ENCODE measurements at regions not wholly inside any gene's neighbourhood (a gene's known extent, or its start where the extent isn't known, plus 50 kb on each side); places are given as distances from the start of the nearest gene placed in this dataset.
"Not testable (repeated sequence)": the region's sequence is repeated elsewhere in the genome, so short reads cannot be mapped to it uniquely, and the experiment has no call there.

- Histone ChIP-seq H3K4me3 (ENCODE audit: low read length, poor library complexity, severe bottlenecking) (no peak overlapping the region), H3K9ac (ENCODE audit: low read depth, low read length, poor library complexity, severe bottlenecking) (no peak overlapping the region), H3K9me2 (replicated peaks; ENCODE audit: low read depth, low read length) (no peaks in the 10 kb centered on the region)
Observed at GRCh38 chr1:245001252-245001651, 136.9 kb upstream of the HNRNPU start.

DNA sequence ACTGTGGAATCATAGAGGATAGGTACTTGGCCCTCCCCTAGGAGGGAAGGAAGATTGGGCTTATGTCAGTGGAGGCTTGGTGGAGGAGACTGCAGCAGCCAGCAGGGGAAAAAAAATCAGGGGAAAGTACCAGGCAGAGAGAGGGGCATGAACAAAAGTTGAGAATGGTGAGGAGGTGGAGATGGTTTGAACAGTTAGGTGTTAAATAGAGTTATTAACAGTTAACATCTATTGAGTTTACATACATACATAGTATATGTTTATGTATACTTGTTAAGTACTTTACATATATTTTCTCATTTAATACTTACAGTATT, 136.5 kb upstream of the HNRNPU start:
- Histone ChIP-seq H3K36me3 (ENCODE audit: insufficient read depth, low read length) (no peaks in the 10 kb centered on the region), H3F3A (ENCODE audit: low read depth) (no peaks in the 10 kb centered on the region), H3K27me3 (ENCODE audit: insufficient read depth, low read length, poor library complexity, severe bottlenecking) (no peaks in the 10 kb centered on the region), H3K79me2 (ENCODE audit: insufficient read depth, low read length) (no peaks in the 10 kb centered on the region), H3K4me2 (ENCODE audit: low read depth, low read length, poor library complexity, severe bottlenecking) (no peak overlapping the region), H3K9me2 (replicated peaks; ENCODE audit: low read depth, low read length) (no peaks in the 10 kb centered on the region), H3K9me3 (ENCODE audit: insufficient read depth, low read depth, low read length) (no peaks in the 10 kb centered on the region), H3K4me1 (ENCODE audit: insufficient read depth, low read length, poor library complexity, severe bottlenecking) (no peaks in the 10 kb centered on the region), H4K20me1 (ENCODE audit: insufficient read depth, low read length, poor library complexity, severe bottlenecking) (no peaks in the 10 kb centered on the region), H3K9ac (ENCODE audit: low read depth, low read length, poor library complexity, severe bottlenecking) (no peak overlapping the region), H2AFZ (ENCODE audit: low read length) (no peak overlapping the region), H3K4me3 (ENCODE audit: low read length, poor library complexity, severe bottlenecking) (no peak overlapping the region)
- TF ChIP-seq EZH2phosphoT487 (IDR thresholded peaks at IDR 0.05; ENCODE audit: borderline replicate concordance), result no peak
- TF ChIP-seq, protein P1, sequence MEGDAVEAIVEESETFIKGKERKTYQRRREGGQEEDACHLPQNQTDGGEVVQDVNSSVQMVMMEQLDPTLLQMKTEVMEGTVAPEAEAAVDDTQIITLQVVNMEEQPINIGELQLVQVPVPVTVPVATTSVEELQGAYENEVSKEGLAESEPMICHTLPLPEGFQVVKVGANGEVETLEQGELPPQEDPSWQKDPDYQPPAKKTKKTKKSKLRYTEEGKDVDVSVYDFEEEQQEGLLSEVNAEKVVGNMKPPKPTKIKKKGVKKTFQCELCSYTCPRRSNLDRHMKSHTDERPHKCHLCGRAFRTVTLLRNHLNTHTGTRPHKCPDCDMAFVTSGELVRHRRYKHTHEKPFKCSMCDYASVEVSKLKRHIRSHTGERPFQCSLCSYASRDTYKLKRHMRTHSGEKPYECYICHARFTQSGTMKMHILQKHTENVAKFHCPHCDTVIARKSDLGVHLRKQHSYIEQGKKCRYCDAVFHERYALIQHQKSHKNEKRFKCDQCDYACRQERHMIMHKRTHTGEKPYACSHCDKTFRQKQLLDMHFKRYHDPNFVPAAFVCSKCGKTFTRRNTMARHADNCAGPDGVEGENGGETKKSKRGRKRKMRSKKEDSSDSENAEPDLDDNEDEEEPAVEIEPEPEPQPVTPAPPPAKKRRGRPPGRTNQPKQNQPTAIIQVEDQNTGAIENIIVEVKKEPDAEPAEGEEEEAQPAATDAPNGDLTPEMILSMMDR (conservative IDR thresholded peaks at IDR 0.05; ENCODE audit: low read length), result no peak

More at GRCh38 chr1:245001252-245001651, 136.9 kb upstream of the HNRNPU start:
- no peaks in the 10 kb centered on the region for H3K27me3 ChIP-seq (ENCODE audit: insufficient read depth, low read length, poor library complexity, severe bottlenecking)
- no peak overlapping the region for H2AFZ ChIP-seq (ENCODE audit: low read length)
- H3F3A ChIP-seq (ENCODE audit: low read depth), result no peaks in the 10 kb centered on the region
- no peak for TF ChIP-seq EZH2phosphoT487 (IDR thresholded peaks at IDR 0.05; ENCODE audit: borderline replicate concordance)
- TF ChIP-seq, protein P1 (conservative IDR thresholded peaks at IDR 0.05; ENCODE audit: low read length), result no peak
- H3K79me2 ChIP-seq (ENCODE audit: insufficient read depth, low read length), result no peaks in the 10 kb centered on the region
- no peak overlapping the region for H3K4me2 ChIP-seq (ENCODE audit: low read depth, low read length, poor library complexity, severe bottlenecking)
- H3K36me3 ChIP-seq (ENCODE audit: insufficient read depth, low read length), result no peaks in the 10 kb centered on the region
- H3K4me1 ChIP-seq (ENCODE audit: insufficient read depth, low read length, poor library complexity, severe bottlenecking), result no peaks in the 10 kb centered on the region
- H3K9me3 ChIP-seq (ENCODE audit: insufficient read depth, low read depth, low read length), result no peaks in the 10 kb centered on the region
- no peaks in the 10 kb centered on the region for H4K20me1 ChIP-seq (ENCODE audit: insufficient read depth, low read length, poor library complexity, severe bottlenecking)

GRCh38 chr1:244999644-245000043, 135.3 kb upstream of the HNRNPU start:
- H4K20me1 ChIP-seq (ENCODE audit: insufficient read depth, low read length, poor library complexity, severe bottlenecking); H3K4me1 ChIP-seq (ENCODE audit: insufficient read depth, low read length, poor library complexity, severe bottlenecking); H3K36me3 ChIP-seq (ENCODE audit: insufficient read depth, low read length); H2AFZ ChIP-seq (ENCODE audit: low read length); H3K4me2 ChIP-seq (ENCODE audit: low read depth, low read length, poor library complexity, severe bottlenecking); H3K9me3 ChIP-seq (ENCODE audit: insufficient read depth, low read depth, low read length); H3K27me3 ChIP-seq (ENCODE audit: insufficient read depth, low read length, poor library complexity, severe bottlenecking); H3K4me3 ChIP-seq (ENCODE audit: low read length, poor library complexity, severe bottlenecking); H3F3A ChIP-seq (ENCODE audit: low read depth); H3K9me2 ChIP-seq (replicated peaks; ENCODE audit: low read depth, low read length); H3K79me2 ChIP-seq (ENCODE audit: insufficient read depth, low read length); H3K9ac ChIP-seq (ENCODE audit: low read depth, low read length, poor library complexity, severe bottlenecking): not testable (repeated sequence)

- H3F3A ChIP-seq (ENCODE audit: low read depth), result no peaks in the 10 kb centered on the region
- no peaks in the 10 kb centered on the region for H3K4me1 ChIP-seq (ENCODE audit: insufficient read depth, low read length, poor library complexity, severe bottlenecking)
- H3K4me3 ChIP-seq (ENCODE audit: low read length, poor library complexity, severe bottlenecking), result no peak overlapping the region
- H3K79me2 ChIP-seq (ENCODE audit: insufficient read depth, low read length), result no peaks in the 10 kb centered on the region
- TF ChIP-seq EZH2phosphoT487 (IDR thresholded peaks at IDR 0.05; ENCODE audit: borderline replicate concordance), result no peak
- TF ChIP-seq, protein P1 (conservative IDR thresholded peaks at IDR 0.05; ENCODE audit: low read length), result no peak
- no peaks in the 10 kb centered on the region for H3K27me3 ChIP-seq (ENCODE audit: insufficient read depth, low read length, poor library complexity, severe bottlenecking)
- H3K9me2 ChIP-seq (replicated peaks; ENCODE audit: low read depth, low read length), result no peaks in the 10 kb centered on the region
- H4K20me1 ChIP-seq (ENCODE audit: insufficient read depth, low read length, poor library complexity, severe bottlenecking), result no peaks in the 10 kb centered on the region
- no peak overlapping the region for H2AFZ ChIP-seq (ENCODE audit: low read length)
- H3K36me3 ChIP-seq (ENCODE audit: insufficient read depth, low read length), result no peaks in the 10 kb centered on the region
- H3K9me3 ChIP-seq (ENCODE audit: insufficient read depth, low read depth, low read length), result no peaks in the 10 kb centered on the region
- H3K9ac ChIP-seq (ENCODE audit: low read depth, low read length, poor library complexity, severe bottlenecking), result no peak overlapping the region
- no peak overlapping the region for H3K4me2 ChIP-seq (ENCODE audit: low read depth, low read length, poor library complexity, severe bottlenecking)
Observed at GRCh38 chr1:244998717-244999346, 134.5 kb upstream of the HNRNPU start.

All from Loucy (cell line).